ENCODE measurements at regions not wholly inside any gene's neighbourhood (a gene's known extent, or its start where the extent isn't known, plus 50 kb on each side); places are given as distances from the start of the nearest gene placed in this dataset.

DNA sequence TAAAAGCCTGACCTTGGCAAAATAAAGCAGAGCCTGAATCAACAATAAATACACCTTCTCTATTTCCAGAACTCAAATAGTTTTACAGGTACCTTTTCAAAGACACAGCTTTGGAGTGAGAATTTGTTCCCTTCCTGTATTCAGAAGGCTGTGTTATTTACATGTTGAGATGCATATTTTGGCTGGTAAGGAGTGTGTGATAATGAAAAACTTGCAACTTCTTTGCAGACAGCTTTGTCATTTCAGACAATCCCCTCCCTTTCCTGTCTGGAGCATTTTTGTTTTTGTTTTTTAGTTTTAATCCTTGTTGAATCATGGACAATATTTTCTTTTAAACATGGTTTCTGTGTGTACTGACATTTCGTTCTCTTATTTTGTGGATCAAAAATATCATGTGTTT is 493.8 kb downstream of the FAT4 start:
- TF ChIP-seq, protein P1, sequence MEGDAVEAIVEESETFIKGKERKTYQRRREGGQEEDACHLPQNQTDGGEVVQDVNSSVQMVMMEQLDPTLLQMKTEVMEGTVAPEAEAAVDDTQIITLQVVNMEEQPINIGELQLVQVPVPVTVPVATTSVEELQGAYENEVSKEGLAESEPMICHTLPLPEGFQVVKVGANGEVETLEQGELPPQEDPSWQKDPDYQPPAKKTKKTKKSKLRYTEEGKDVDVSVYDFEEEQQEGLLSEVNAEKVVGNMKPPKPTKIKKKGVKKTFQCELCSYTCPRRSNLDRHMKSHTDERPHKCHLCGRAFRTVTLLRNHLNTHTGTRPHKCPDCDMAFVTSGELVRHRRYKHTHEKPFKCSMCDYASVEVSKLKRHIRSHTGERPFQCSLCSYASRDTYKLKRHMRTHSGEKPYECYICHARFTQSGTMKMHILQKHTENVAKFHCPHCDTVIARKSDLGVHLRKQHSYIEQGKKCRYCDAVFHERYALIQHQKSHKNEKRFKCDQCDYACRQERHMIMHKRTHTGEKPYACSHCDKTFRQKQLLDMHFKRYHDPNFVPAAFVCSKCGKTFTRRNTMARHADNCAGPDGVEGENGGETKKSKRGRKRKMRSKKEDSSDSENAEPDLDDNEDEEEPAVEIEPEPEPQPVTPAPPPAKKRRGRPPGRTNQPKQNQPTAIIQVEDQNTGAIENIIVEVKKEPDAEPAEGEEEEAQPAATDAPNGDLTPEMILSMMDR (IDR thresholded peaks at IDR 0.05 in 8 of 11, conservative IDR thresholded peaks at IDR 0.05 in 3 of 11), result no peak
- no peak for TF ChIP-seq POLR2AphosphoS5 (IDR thresholded peaks at IDR 0.05)

All from spleen (tissue), 7 donors.